ENCODE measurements at regions not wholly inside any gene's neighbourhood (a gene's known extent, or its start where the extent isn't known, plus 50 kb on each side); places are given as distances from the start of the nearest gene placed in this dataset.

GRCh38 chr7:41571573-41571972 lies 131.3 kb downstream of the INHBA start:
- intact Hi-C loops (cut with DNase I; ENCODE audit: low total_unique reads) = no loop called here
- no peak for DNase-seq
- H3K4me3 ChIP-seq = no peak overlapping the region
- no peaks in the 10 kb centered on the region for H3K9me3 ChIP-seq
- no peaks in the 10 kb centered on the region for H3K27me3 ChIP-seq
- TF ChIP-seq CTCF (IDR thresholded peaks at IDR 0.05) (no peak), POLR2A (IDR thresholded peaks at IDR 0.05) (no peak)
- WGBS, 2 donors = 87 to 89% methylated on average over 5 of the region's 5 CpGs
- H3K4me1 ChIP-seq = no peaks in the 10 kb centered on the region
- H3K27ac ChIP-seq = no peak overlapping the region
- no peaks in the 10 kb centered on the region for H3K36me3 ChIP-seq (ENCODE audit: low read depth, missing control alignments)

- 60 to 93% methylated on average over 1 of the region's 1 CpG for WGBS, 2 donors
These were observed 132.1 kb downstream of the INHBA start for GRCh38 chr7:41570766-41571165.

GRCh38 chr7:41568135-41568534 lies 134.8 kb downstream of the INHBA start:
- no peaks in the 10 kb centered on the region for H3K36me3 ChIP-seq (ENCODE audit: low read depth, missing control alignments)
- no peak for DNase-seq
- no peak overlapping the region for H3K27ac ChIP-seq
- no peaks in the 10 kb centered on the region for H3K9me3 ChIP-seq
- H3K27me3 ChIP-seq = no peaks in the 10 kb centered on the region
- intact Hi-C loops (cut with DNase I; ENCODE audit: low total_unique reads) = no loop called here
- no peaks in the 10 kb centered on the region for H3K4me1 ChIP-seq
- TF ChIP-seq CTCF (IDR thresholded peaks at IDR 0.05) (no peak), POLR2A (IDR thresholded peaks at IDR 0.05) (no peak)
- WGBS, 2 donors = 86 to 100% methylated on average over 1 of the region's 1 CpG
- no peak overlapping the region for H3K4me3 ChIP-seq

More at GRCh38 chr7:41570766-41571165, 132.1 kb downstream of the INHBA start:
- H3K27ac ChIP-seq = no peak overlapping the region
- DNase-seq = no peak
- no peaks in the 10 kb centered on the region for H3K27me3 ChIP-seq
- H3K36me3 ChIP-seq (ENCODE audit: low read depth, missing control alignments) = no peaks in the 10 kb centered on the region
- no peaks in the 10 kb centered on the region for H3K4me1 ChIP-seq
- intact Hi-C loops (cut with DNase I; ENCODE audit: low total_unique reads) = no loop called here
- no peak overlapping the region for H3K4me3 ChIP-seq
- H3K9me3 ChIP-seq = no peaks in the 10 kb centered on the region
- no peak for TF ChIP-seq POLR2A (IDR thresholded peaks at IDR 0.05)
- no peak for TF ChIP-seq CTCF (IDR thresholded peaks at IDR 0.05)

GRCh38 chr7:41567731-41568114 lies 135.2 kb downstream of the INHBA start:
- Histone ChIP-seq H3K36me3 (ENCODE audit: low read depth, missing control alignments) (no peaks in the 10 kb centered on the region), H3K4me1 (no peaks in the 10 kb centered on the region), H3K27me3 (no peaks in the 10 kb centered on the region), H3K27ac (no peak overlapping the region), H3K4me3 (no peak overlapping the region), H3K9me3 (no peaks in the 10 kb centered on the region)
- intact Hi-C loops (cut with DNase I; ENCODE audit: low total_unique reads) = no loop called here
- WGBS, 2 donors = 74 to 93% methylated on average over 2 of the region's 2 CpGs
- TF ChIP-seq POLR2A (IDR thresholded peaks at IDR 0.05) (no peak), CTCF (IDR thresholded peaks at IDR 0.05) (no peak)
- no peak for DNase-seq

- WGBS, 2 donors = 73 to 76% methylated on average over 1 of the region's 1 CpG
- Histone ChIP-seq H3K4me1 (no peaks in the 10 kb centered on the region), H3K9me3 (no peaks in the 10 kb centered on the region), H3K4me3 (no peak overlapping the region), H3K27ac (no peak overlapping the region), H3K36me3 (ENCODE audit: low read depth, missing control alignments) (no peaks in the 10 kb centered on the region), H3K27me3 (no peaks in the 10 kb centered on the region)
- DNase-seq = no peak
- intact Hi-C loops (cut with DNase I; ENCODE audit: low total_unique reads) = no loop called here
- TF ChIP-seq POLR2A (IDR thresholded peaks at IDR 0.05) (no peak), CTCF (IDR thresholded peaks at IDR 0.05) (no peak)
These were observed 135.7 kb downstream of the INHBA start for GRCh38 chr7:41567031-41567730.
